Ovary (tissue), 3 donors: ENCODE measurements at regions not wholly inside any gene's neighbourhood (a gene's known extent, or its start where the extent isn't known, plus 50 kb on each side); places are given as distances from the start of the nearest gene placed in this dataset.

Source experiments
- POLR2A ChIP-seq: fragments of 450-650 bp; IDR thresholded peaks from one replicate; pipeline ENCODE4 v1.6.1; 2017; ENCODE audit warnings: antibody characterized with exemption, mild to moderate bottlenecking, moderate library complexity
- TF ChIP-seq, protein P1 (sequence below), 3 donors: fragments of 450-650 bp in 2 of 3; fragments of 200-600 bp in 1 of 3; IDR thresholded peaks; one replicate each; pipeline versions ENCODE4 v1.5.1 to v1.8.0; 2016 to 2022; ENCODE audit warnings: antibody characterized with exemption in 3 of 3, mild to moderate bottlenecking in 1 of 3
- donor health status: DM: no; HTN: no; CAD: no.

DNA sequence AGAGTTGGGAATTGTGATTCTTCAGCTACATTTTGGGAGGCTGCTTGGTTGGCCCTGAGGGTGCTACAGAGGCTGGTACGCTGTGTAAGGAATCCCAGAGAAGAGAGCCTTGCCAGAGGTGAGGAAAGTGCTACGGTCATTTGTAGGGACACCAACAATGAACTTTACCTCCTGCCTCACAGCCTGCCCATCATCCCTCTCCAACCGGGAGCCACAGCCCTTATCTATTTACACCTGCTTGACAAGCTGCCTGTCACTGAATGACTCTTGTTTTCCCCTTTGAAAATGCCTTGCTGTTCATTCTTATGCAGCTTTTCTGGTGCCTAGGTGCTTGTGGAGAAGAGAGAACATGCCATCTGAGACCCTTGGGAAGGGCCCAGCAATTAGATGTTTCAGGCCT, 110.8 kb downstream of the PCSK1 start:
- TF ChIP-seq, protein P1, sequence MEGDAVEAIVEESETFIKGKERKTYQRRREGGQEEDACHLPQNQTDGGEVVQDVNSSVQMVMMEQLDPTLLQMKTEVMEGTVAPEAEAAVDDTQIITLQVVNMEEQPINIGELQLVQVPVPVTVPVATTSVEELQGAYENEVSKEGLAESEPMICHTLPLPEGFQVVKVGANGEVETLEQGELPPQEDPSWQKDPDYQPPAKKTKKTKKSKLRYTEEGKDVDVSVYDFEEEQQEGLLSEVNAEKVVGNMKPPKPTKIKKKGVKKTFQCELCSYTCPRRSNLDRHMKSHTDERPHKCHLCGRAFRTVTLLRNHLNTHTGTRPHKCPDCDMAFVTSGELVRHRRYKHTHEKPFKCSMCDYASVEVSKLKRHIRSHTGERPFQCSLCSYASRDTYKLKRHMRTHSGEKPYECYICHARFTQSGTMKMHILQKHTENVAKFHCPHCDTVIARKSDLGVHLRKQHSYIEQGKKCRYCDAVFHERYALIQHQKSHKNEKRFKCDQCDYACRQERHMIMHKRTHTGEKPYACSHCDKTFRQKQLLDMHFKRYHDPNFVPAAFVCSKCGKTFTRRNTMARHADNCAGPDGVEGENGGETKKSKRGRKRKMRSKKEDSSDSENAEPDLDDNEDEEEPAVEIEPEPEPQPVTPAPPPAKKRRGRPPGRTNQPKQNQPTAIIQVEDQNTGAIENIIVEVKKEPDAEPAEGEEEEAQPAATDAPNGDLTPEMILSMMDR (IDR thresholded peaks at IDR 0.05), result no peak
- no peak for TF ChIP-seq POLR2A
